ENCODE measurements at regions not wholly inside any gene's neighbourhood (a gene's known extent, or its start where the extent isn't known, plus 50 kb on each side); places are given as distances from the start of the nearest gene placed in this dataset.

DNA sequence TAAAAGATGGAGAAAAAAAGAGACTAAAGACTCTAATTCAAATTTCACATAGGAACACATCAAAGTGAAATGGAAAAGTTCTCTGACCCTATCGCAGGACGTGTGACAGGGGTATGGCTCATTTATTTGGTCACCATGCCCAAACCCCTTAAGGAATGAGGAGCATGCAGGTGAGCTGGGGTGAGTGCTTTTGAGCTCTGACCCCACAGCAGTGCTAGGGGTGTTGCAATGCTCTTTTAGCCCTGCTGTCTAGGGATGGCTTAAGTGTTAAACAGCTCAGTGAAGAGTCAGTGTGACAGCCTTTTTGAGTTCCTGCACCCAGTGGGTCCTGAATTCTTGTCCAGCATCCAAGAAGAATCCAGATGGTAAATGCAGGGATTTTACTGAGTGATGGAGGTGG lies 143.0 kb upstream of the ANKRD55 start:
- no peak for TF ChIP-seq POLR2AphosphoS5 (IDR thresholded peaks at IDR 0.05; ENCODE audit: low read depth, low read length)
- TF ChIP-seq SIN3A (IDR thresholded peaks at IDR 0.05; ENCODE audit: borderline replicate concordance, insufficient read depth, low read length): no peak
- TF ChIP-seq, protein P1, sequence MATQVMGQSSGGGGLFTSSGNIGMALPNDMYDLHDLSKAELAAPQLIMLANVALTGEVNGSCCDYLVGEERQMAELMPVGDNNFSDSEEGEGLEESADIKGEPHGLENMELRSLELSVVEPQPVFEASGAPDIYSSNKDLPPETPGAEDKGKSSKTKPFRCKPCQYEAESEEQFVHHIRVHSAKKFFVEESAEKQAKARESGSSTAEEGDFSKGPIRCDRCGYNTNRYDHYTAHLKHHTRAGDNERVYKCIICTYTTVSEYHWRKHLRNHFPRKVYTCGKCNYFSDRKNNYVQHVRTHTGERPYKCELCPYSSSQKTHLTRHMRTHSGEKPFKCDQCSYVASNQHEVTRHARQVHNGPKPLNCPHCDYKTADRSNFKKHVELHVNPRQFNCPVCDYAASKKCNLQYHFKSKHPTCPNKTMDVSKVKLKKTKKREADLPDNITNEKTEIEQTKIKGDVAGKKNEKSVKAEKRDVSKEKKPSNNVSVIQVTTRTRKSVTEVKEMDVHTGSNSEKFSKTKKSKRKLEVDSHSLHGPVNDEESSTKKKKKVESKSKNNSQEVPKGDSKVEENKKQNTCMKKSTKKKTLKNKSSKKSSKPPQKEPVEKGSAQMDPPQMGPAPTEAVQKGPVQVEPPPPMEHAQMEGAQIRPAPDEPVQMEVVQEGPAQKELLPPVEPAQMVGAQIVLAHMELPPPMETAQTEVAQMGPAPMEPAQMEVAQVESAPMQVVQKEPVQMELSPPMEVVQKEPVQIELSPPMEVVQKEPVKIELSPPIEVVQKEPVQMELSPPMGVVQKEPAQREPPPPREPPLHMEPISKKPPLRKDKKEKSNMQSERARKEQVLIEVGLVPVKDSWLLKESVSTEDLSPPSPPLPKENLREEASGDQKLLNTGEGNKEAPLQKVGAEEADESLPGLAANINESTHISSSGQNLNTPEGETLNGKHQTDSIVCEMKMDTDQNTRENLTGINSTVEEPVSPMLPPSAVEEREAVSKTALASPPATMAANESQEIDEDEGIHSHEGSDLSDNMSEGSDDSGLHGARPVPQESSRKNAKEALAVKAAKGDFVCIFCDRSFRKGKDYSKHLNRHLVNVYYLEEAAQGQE (IDR thresholded peaks at IDR 0.05; ENCODE audit: insufficient read depth in 1 of 2, low read depth in 2 of 2, low read length in 2 of 2): no peak

Data from PFSK-1 (cell line).